NCI-H146 treated with DMSO at 0.1 percent for 48 hours (cell line): ENCODE measurements at regions not wholly inside any gene's neighbourhood (a gene's known extent, or its start where the extent isn't known, plus 50 kb on each side); places are given as distances from the start of the nearest gene placed in this dataset.

ENCODE experiments used
- DNase-seq: peaks from one replicate; lab custom pipeline; 2025; ENCODE audit not compliant: unreplicated experiment; lab: John Stamatoyannopoulos, UW

- DNase-seq: no peak
These were observed 124.1 kb upstream of the MED13L start for GRCh38 chr12:116401565-116401964.

DNA sequence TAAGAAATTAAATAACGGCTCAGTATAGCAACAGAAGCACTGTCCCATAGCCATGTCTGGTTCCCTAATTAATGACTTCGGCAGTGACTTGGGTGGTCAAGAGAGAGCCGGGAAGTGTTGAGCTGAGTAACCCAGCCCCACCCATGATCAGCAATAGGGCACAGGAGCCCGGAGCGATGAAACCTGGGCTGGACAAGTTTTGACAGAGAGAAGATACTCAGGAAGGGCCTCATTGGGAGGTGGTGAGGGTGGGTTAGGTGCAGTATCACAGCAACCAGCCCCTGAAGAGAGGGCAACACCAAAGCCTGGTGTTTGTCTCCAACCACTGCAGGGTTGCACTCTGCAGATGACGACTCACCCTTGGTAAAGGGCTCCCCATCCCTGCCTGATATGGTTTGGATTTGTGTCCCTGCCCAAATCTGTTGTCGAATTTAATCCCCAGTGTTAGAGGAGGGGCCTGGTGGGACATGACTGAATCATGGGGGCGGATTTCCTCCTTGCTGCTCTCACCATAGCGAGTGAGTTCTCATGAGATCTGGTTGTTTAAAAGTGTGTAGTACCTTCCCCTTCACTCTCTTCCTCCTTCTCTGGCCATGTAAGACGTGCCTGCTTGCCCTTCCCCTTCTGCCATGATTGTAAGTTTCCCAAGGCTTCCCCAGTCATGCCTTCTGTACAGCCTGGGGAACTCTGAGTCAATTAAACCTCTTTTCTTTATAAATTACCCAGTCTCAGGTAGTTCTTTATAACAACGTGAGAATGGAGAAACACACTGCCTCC, 124.9 kb upstream of the MED13L start:
- DNase-seq: no peak

DNA sequence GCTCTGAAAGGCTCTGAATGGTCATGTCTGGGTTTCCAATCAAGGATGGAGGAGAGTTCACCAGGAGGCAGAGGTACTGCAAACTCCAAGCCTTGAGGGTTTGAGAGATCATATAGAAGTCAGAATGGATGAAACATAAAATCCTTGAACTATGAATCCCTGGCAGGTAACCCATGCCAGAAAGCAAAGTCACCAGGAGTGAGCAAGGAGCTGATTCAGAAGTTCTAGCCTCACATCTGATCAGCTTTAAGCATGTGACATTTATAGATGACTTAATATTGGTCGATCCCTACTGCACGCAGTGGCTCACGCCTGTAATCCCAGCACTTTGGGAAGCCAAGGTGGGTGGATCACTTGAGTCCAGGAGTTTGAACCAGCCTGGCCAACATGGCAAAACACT, 126.1 kb upstream of the MED13L start:
- DNase-seq: no peak

- DNase-seq: no peak
These were observed 126.8 kb upstream of the MED13L start for GRCh38 chr12:116404247-116404646.

DNA sequence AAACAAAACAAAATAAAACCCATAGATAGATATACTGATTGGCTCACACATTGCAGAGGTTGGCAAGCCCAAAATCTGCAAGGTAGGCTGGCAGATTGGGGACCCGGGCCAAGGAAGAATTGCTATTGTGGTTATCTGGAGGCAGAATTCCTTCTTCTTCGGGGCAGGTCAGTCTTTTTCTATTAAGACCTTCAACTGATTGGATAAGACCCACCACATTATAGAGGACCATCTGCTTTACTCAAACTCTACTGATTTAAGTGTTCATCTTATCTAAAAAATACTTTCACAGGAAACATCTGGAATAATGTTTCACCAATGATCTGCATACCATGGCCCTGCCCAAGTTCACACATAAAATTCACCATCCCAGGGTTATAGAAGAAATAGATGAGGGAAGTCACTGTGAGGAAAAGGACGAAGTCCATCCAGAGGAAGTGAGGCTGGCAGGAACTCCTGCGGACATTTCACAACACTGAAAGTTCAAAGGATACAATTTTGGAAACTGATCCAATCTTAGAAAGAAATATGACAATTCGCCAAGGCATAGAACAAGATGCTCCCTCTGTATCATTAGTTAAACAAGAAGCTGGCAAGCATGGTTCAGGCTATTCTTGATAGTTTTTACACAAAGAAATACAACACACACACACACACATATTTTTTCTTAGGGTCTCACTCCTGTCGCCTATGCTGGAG, 127.6 kb upstream of the MED13L start:
- no peak for DNase-seq

- DNase-seq: no peak
These were observed 129.0 kb upstream of the MED13L start for GRCh38 chr12:116406529-116406928.

GRCh38 chr12:116408489-116409250, 131.2 kb upstream of the MED13L start:
- no peak for DNase-seq

- no peak for DNase-seq
These were observed 134.5 kb upstream of the MED13L start for GRCh38 chr12:116411977-116412376.

DNA sequence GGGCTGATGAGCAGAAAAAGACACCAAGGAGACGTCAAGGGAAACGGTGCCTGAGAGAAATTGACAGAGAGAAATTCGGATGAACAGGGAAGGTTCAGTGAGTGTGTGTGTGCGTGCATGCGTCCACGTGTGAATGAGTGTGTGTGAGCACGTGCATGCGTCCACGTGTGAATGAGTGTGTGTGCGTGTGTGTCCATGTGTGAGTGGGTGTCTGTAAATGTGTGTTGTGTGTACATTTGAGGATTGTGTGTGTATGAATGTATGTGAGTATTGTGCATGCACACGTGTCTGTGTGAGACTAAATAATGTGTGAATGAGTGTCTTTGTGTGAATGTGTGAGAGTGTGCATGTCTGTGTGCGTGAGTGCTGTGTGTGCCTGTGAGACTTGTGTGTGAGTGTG, 137.4 kb upstream of the MED13L start:
- no peak for DNase-seq

DNA sequence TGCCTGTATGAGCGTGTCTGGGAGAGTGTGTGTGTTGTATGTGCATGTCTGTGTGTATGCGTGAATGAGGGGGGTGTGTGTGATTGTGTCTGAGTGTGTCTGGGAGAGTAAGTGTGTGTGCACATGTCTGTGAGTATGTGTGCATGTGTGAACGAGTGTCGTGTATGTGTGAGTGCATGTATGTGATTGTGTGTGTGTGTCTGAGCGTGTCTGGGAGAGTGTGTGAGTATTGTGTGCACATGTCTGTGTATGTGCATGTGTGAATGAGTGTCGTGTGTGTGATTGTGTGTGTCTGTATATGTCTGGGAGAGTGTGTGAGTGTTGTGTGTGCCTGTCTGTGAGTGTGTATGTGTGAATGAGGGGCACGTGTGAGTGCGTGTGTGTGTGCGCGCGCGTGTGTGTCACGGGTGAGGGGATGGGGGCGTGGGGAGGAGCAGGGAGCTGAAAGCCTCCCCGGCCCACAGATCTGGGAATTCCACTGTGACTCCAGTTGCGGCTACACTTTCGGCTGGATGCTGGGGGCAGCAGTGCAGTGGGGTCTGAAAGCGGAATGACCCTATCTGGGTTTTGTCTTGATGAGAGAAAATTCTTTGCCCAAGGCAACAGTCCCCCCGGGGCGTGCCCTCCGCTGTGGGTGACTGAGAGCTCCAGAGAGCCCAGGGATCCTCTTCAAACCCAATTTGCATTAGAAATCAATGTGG, 138.1 kb upstream of the MED13L start:
- DNase-seq: no peak

- no peak for DNase-seq
These were observed 138.7 kb upstream of the MED13L start for GRCh38 chr12:116416166-116416565.

GRCh38 chr12:116418551-116418950, 140.6 kb upstream of the MAP1LC3B2 start:
- DNase-seq: no peak

DNA sequence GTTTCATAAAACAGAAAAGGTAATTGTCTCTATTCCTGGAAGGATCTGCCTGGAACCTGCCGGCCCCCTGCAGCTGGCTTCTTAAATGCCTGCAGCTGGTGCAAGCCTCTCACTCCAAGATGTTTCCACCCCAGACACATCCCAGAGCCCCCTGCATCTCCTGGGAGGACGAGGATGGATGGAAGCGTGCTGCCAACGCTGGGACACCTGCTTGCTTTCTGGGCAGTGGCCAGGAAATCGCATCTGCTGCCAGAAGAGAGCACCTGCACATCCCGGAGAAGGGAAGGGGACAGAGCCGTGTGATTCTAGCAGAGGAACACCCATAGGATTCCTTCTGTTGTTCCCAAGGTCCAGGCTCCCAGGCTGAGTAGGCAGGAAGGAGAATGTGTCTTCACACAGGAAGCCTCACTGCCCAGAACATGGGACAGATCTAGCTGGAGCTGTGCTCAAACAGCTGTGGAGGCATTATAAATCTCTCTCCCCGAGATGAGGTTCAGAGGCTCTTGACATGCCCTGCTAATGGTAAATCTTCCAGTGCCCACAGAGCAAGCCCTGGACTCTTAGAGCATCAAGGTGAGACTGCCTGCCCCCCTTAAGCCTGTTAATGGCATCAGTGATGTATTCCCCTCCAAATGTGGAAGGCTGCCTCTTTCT, 138.8 kb upstream of the MAP1LC3B2 start:
- no peak for DNase-seq

GRCh38 chr12:116421785-116422538, 137.2 kb upstream of the MAP1LC3B2 start:
- DNase-seq: no peak

GRCh38 chr12:116423094-116423493, 136.1 kb upstream of the MAP1LC3B2 start:
- no peak for DNase-seq

DNA sequence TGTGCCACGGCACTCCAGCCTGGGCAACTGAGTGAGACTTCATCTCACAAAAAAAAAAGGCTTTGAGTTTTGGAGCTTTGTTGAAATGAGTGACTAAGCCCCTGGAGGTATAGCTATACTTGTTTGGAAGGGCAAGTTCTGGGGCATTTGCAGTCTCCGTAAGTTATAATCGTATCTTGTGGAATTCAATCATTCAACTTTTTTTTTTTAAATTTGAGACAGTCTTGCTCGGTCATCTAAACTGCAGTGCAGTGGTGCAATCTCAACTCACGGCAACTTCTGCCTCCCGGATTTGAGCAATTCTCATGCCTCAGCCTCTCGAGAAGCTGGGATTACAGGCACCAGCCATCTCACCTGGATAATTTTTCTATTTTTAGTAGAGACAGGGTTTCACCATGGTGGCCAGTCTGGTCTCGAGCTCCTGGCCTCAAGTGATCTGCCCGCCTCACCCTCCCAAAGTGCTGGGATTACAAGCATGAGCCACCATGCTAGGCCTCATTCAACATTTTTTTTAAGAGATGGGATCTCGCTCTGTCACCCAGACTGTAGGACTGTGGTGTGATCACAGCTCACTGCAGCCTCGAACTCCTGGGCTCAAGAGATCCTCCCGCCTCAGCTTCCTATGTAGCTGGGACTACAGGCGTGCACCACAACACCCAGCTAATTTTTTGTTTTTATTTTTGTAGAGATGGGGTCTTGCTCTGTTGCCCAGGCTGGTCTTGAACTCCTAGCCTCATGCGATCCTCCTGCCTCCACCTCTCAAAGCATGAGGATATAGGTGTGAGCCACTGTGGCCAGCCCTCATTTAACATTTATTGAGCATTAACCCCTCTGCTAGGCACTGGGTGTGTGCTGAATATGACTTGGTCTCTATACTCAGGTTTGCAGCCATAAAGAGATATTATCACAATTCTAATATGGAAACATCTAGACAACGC, 133.7 kb upstream of the MAP1LC3B2 start:
- DNase-seq: no peak

DNA sequence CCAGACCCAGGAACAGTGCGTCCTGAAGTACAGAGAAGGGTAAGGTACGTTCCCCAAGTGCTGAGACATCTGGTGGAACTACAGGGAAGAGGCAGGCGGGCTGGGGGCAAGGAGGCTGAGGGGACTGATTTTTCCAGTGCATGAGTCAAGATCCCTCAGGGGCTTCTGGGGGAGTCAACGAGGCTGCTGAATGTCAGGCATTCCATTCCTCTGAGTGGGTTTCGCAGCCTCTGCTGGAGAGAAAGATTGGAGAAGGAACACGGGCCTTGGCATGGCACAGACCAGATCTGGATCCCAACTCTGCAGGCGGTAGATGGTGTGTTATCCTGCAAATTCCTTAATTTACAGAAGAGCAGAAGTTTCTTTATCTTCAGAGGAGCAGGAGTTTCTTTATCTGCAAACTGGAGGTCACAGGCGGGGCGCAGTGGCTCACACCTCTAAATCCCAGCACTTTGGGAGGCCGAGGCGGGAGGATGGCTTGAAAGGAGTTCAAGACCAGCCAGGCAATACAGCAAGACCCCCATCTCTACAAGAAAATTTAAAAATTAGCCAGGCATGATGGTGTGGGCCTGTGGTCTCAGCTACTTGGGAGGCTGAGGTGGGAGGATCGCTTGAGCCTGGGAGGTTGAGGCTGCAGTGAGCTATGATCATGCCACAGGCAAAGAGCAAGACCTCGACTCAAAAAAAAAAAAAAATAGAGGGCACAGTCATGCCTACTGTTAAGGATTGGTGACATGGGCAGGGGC, 132.6 kb upstream of the MAP1LC3B2 start:
- DNase-seq: no peak

DNA sequence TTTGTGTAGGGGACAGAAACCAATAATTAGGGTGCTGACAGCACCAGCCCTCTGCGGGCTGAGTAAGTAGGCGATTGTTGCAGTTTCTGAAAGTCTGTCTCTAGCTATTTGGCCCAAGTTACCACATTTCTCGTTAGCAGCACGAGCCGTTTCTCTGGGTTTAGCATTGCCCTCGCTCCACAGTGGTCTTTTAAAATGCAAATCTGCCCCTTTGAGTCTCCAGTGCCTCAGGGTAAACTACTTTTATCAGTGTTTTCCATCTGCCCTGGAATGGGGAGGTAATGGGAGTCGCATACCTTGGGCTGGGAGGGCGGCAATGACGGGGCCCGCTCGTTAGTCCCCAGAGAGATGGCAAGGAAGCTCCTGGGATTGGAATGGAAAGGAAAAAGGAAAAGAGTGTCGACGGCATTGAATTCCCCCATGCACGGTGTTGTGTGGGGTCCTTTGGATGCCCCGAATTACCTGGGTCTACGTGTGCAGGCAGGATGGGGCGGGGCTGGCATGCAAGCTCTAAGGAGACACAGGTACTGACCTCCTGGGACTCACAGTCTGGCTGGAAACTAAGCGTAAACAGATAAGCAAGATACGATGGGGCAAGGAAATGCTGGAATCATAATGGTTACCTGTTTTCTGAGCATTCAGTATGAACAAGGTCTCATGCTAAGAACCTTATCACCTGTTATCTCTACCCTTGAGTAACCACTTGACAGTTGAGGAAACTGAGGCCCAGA, 131.8 kb upstream of the MAP1LC3B2 start:
- DNase-seq: no peak
